Osteoblast (primary cell): ENCODE measurements at regions not wholly inside any gene's neighbourhood (a gene's known extent, or its start where the extent isn't known, plus 50 kb on each side); places are given as distances from the start of the nearest gene placed in this dataset.

ENCODE experiments used
- DNase-seq: peaks from one replicate; pipeline ENCODE4 v3.0.0; 2011; ENCODE audit warnings: low spot score, mixed read lengths; ENCODE audit not compliant: insufficient read length; ENCODE audit errors: missing footprints
- H2AFZ ChIP-seq: 2 replicates; pipeline ENCODE4 v1.6.0; 2011; ENCODE audit warnings: mild to moderate bottlenecking, low read length
- H3K27ac ChIP-seq: 2 replicates; pipeline ENCODE4 v1.5.1; 2011; ENCODE audit warnings: mild to moderate bottlenecking, low read depth, low read length, moderate library complexity
- H3K27me3 ChIP-seq: 2 replicates; pipeline ENCODE4 v1.6.0; 2012; ENCODE audit warnings: mild to moderate bottlenecking, control low read depth, inconsistent platforms, low read length, moderate library complexity; ENCODE audit not compliant: insufficient read depth
- H3K36me3 ChIP-seq: 2 replicates; pipeline ENCODE4 v1.5.1; 2011; ENCODE audit warnings: mild to moderate bottlenecking, low read length, control low read depth, moderate library complexity; ENCODE audit not compliant: insufficient read depth
- H3K4me1 ChIP-seq: 2 replicates; pipeline ENCODE4 v1.5.1; 2011; ENCODE audit warnings: mild to moderate bottlenecking, low read length, control low read depth, moderate library complexity; ENCODE audit not compliant: insufficient read depth
- H3K4me2 ChIP-seq: 2 replicates; pipeline ENCODE4 v1.6.0; 2011; ENCODE audit warnings: mild to moderate bottlenecking, low read length; ENCODE audit not compliant: insufficient read depth
- H3K4me3 ChIP-seq: fragments of 200-600 bp; sonication (generic); 3 replicates; pipeline ENCODE4 v1.5.1; 2012; ENCODE audit warnings: mild to moderate bottlenecking, low read length, inconsistent platforms; ENCODE audit not compliant: insufficient read depth
- H3K79me2 ChIP-seq: 2 replicates; pipeline ENCODE4 v1.6.0; 2012; ENCODE audit warnings: mild to moderate bottlenecking, low read length, control low read depth, inconsistent platforms; ENCODE audit not compliant: insufficient read depth
- H3K9me3 ChIP-seq: 2 replicates; pipeline ENCODE4 v1.5.1; 2011; ENCODE audit warnings: low read depth, low read length, control low read depth
- H4K20me1 ChIP-seq: 2 replicates; pipeline ENCODE4 v1.6.0; 2012; ENCODE audit warnings: mild to moderate bottlenecking, low read length, control low read depth; ENCODE audit not compliant: insufficient read depth
- TF ChIP-seq, protein P1 (sequence below): IDR thresholded peaks from 2 replicates; pipeline ENCODE4 v1.5.1; 2011; ENCODE audit warnings: mild to moderate bottlenecking, low read depth, low read length, moderate library complexity; ENCODE audit errors: extremely low read depth

DNA sequence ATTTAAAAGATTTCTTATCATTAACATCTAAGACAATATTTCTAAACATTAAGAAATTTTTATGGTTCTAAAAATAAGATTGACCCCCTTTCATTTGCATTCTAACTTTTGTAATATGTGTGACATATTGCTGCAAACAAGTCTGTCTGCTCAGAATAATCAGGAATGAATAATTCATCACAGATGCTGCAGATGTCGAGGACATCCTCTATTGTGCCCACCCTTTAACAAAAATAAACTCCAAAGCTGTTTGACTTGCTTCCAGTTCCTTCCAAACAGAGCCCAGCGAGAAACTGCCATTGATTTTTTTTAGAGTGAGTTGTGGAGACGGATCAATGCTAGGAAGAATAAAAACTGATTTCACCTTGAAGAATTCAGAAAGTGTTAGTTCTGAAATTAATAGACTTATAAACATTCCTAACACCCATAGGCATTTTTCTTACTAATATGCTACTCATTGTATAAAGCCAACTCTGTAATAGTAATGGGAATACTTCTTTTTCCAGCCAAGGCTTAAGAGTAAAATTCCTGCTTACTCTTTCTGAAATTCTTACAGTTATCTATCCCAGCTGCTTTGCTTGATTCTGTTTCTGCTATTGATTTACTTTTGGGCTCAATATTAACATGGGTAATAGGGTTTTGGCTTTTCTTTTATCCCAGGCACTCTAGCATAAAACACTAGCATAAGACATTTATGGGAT is 244.8 kb upstream of the FAM83B start:
- H3K27ac ChIP-seq, result no peak overlapping the region
- TF ChIP-seq, protein P1, sequence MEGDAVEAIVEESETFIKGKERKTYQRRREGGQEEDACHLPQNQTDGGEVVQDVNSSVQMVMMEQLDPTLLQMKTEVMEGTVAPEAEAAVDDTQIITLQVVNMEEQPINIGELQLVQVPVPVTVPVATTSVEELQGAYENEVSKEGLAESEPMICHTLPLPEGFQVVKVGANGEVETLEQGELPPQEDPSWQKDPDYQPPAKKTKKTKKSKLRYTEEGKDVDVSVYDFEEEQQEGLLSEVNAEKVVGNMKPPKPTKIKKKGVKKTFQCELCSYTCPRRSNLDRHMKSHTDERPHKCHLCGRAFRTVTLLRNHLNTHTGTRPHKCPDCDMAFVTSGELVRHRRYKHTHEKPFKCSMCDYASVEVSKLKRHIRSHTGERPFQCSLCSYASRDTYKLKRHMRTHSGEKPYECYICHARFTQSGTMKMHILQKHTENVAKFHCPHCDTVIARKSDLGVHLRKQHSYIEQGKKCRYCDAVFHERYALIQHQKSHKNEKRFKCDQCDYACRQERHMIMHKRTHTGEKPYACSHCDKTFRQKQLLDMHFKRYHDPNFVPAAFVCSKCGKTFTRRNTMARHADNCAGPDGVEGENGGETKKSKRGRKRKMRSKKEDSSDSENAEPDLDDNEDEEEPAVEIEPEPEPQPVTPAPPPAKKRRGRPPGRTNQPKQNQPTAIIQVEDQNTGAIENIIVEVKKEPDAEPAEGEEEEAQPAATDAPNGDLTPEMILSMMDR, result no peak

DNA sequence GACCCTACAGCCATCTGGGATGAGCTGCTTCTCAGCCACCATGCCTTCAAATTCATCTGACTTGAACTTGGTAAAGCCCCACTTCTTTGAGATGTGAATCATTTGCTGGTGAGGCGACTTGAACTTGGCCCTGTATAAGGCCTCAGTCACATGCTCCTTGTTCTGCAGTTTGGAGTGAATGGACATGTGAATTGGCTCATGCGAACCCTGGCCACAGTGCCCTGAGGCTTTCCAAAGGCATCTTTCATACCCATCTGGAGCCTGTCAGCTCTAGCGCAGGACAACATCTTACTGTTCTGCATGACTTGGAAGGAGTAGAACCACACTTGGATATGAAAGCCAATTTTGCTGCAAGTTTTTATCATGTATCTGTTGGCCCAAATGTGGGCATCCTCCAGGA is 244.0 kb upstream of the FAM83B start:
- no peaks in the 10 kb centered on the region for H3K27me3 ChIP-seq
- H3K27ac ChIP-seq, result no peak overlapping the region
- DNase-seq, result no peak
- H4K20me1 ChIP-seq, result no peaks in the 10 kb centered on the region
- peaks cover 6% of the 10 kb centered on the region for H3K4me1 ChIP-seq
- H3K4me3 ChIP-seq, result no peak overlapping the region
- no peaks in the 10 kb centered on the region for H3K79me2 ChIP-seq
- H3K4me2 ChIP-seq, result no peak overlapping the region
- TF ChIP-seq, protein P1, result no peak
- no peaks in the 10 kb centered on the region for H3K36me3 ChIP-seq
- no peaks in the 10 kb centered on the region for H3K9me3 ChIP-seq
- H2AFZ ChIP-seq, result no peak overlapping the region

More for the DNA sequence above, 244.8 kb upstream of the FAM83B start:
- Histone ChIP-seq H2AFZ (no peak overlapping the region), H3K36me3 (no peaks in the 10 kb centered on the region), H3K9me3 (no peaks in the 10 kb centered on the region), H3K4me3 (no peak overlapping the region), H3K4me1 (peaks cover 6% of the 10 kb centered on the region), H3K4me2 (no peak overlapping the region), H3K27me3 (no peaks in the 10 kb centered on the region), H3K79me2 (no peaks in the 10 kb centered on the region), H4K20me1 (no peaks in the 10 kb centered on the region)
- DNase-seq, result no peak

DNA sequence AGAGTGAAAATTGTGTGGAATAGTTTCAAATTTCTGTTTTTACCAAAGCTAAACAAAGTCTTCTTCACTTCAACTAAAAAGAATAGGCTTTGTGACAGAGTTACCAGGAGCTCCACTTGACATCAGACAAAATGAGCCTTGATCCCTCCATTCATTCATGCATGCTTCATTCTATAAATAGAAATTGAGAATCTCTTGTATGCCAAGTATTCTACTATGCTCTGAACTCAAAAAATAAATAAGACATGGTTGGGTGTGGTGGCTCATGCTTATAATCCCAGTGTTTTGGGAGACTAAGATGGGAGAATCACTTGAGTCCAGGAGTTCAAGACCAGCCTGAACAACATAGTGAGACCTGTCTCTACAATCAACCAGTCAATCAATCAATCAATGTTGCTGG is 236.6 kb upstream of the FAM83B start:
- DNase-seq, result no peak
- Histone ChIP-seq H3K79me2 (no peaks in the 10 kb centered on the region), H3K4me2 (no peak overlapping the region), H2AFZ (no peak overlapping the region), H3K36me3 (no peaks in the 10 kb centered on the region), H3K27ac (no peak overlapping the region), H3K27me3 (no peaks in the 10 kb centered on the region), H3K9me3 (no peaks in the 10 kb centered on the region), H4K20me1 (no peaks in the 10 kb centered on the region), H3K4me1 (no peaks in the 10 kb centered on the region), H3K4me3 (no peak overlapping the region)
- TF ChIP-seq, protein P1, result no peak

DNA sequence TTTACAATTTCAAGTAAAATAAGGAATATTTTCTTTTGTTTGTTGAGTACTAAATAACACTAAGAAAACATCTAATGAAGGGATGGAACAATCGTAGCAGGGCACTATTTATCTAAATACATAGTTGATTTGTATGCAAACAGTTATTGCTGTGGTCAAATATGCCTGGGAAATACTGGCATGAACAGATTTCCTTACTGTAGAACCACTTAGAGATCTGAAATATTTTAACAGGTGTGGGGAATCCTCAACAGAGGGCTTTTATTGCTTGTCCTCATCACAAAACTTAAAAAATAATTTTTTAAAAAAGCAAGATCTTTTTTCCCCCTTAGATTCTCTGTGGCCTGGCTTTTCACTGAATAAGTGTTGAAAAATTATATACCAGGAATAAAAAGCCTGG is 233.0 kb upstream of the FAM83B start:
- Histone ChIP-seq H3K27me3 (no peaks in the 10 kb centered on the region), H3K36me3 (no peaks in the 10 kb centered on the region), H3K4me3 (no peak overlapping the region), H4K20me1 (no peaks in the 10 kb centered on the region), H3K4me2 (no peak overlapping the region), H3K27ac (no peak overlapping the region), H2AFZ (no peak overlapping the region), H3K4me1 (peaks cover 14% of the 10 kb centered on the region), H3K9me3 (no peaks in the 10 kb centered on the region), H3K79me2 (no peaks in the 10 kb centered on the region)
- TF ChIP-seq, protein P1, result no peak
- no peak for DNase-seq
